ENCODE measurements at regions not wholly inside any gene's neighbourhood (a gene's known extent, or its start where the extent isn't known, plus 50 kb on each side); places are given as distances from the start of the nearest gene placed in this dataset.
A peak's percentile ranks its signal among the peaks of the same experiment; 100 is the strongest.

DNA sequence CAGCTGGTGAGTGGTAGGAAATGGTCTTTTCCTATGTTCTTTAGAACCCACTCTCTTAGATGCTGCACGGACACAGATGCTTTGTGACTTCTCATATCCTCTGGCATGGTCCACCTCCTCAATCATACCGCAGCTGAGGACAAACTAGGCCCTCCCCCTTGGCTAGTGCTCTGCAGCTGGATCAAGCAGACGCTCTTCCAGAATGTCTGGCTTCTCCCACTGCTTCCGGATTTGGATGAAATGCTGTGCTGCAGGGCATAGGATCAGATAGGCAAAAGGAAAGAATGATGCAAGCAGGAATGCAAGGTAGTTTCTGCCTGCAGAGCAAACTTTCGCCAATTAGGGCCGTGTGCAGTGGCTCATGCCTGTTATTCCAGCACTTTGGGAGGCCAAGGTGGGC is 75.7 kb upstream of the SLC4A7 start:
- H3K4me3 ChIP-seq: no peak overlapping the region
- peak overlapping the region in 4 of 10 donors; percentile 1 to 51 (median 24) for H3K27ac ChIP-seq
- intact Hi-C loops (cut with DNase I): loop anchor here in 1 of 10 donors (10.0 kb wide), 1 partner anchor 115 kb away; no protein-coding TSS in a partner anchor
- DNase-seq (peak in 1 of 2 donors; percentile 68), ATAC-seq (peak; percentile 77 to 89 (median 87))
- no peaks in the 10 kb centered on the region for H3K9me3 ChIP-seq
- peaks cover 0 to 32% (median 9%) of the 10 kb centered on the region in 9 donors for H3K4me1 ChIP-seq
- 32 to 41% methylated on average over 6 of the region's 6 CpGs for WGBS, 2 donors
- no peaks in the 10 kb centered on the region for H3K36me3 ChIP-seq
- TF ChIP-seq, protein P1, sequence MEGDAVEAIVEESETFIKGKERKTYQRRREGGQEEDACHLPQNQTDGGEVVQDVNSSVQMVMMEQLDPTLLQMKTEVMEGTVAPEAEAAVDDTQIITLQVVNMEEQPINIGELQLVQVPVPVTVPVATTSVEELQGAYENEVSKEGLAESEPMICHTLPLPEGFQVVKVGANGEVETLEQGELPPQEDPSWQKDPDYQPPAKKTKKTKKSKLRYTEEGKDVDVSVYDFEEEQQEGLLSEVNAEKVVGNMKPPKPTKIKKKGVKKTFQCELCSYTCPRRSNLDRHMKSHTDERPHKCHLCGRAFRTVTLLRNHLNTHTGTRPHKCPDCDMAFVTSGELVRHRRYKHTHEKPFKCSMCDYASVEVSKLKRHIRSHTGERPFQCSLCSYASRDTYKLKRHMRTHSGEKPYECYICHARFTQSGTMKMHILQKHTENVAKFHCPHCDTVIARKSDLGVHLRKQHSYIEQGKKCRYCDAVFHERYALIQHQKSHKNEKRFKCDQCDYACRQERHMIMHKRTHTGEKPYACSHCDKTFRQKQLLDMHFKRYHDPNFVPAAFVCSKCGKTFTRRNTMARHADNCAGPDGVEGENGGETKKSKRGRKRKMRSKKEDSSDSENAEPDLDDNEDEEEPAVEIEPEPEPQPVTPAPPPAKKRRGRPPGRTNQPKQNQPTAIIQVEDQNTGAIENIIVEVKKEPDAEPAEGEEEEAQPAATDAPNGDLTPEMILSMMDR (IDR thresholded peaks at IDR 0.05): no peak
- H3K27me3 ChIP-seq: no peaks in the 10 kb centered on the region

DNA sequence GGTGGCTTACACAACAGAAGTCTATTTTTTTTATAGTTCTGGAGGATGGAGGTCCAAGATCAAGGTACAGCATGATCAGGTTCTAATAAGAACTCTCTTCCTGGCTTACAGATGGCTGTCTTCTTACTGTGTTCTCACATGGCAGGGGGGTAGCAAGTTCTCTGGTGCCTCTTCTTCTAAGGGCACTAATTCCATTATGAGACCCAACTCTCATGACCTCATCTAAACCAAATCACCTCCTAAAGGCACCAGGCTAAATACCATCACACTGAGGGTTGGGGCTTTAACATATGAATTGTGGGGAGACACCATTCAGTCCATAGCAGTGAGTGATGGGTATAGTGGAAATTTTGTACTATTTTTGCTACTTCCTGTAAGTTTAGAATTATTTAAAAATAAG is 75.2 kb upstream of the SLC4A7 start:
- Histone ChIP-seq H3K36me3 (no peaks in the 10 kb centered on the region), H3K27me3 (no peaks in the 10 kb centered on the region), H3K4me1 (peaks cover 0 to 34% (median 9%) of the 10 kb centered on the region in 9 donors), H3K4me3 (no peak overlapping the region), H3K27ac (peak overlapping the region in 5 of 10 donors; percentile 1 to 51 (median 17)), H3K9me3 (no peaks in the 10 kb centered on the region)
- TF ChIP-seq, protein P1 (IDR thresholded peaks at IDR 0.05): no peak
- ATAC-seq (no peak), DNase-seq (no peak)
- intact Hi-C loops (cut with DNase I): no loop called here

DNA sequence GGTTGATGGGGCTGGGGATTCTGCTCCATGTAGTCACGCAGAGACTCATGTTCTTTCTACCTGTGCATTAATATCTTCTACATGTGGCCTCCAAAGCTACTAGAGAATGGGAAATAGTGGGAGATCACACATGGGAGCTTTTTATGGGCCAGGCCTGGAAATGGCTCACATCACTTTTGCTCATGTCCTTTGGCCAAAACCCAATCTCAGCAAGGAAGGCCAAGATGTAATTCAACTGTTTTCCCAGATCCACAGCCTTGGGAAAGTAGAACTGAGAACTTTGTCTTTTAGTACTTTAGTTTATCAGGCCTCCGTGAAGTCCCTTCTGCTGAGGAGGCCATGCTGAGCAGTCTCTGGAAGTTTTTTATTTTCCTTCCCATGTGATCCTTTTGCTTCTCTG is 73.2 kb upstream of the SLC4A7 start:
- ATAC-seq: peak in 5 of 8 donors; percentile 11 to 56 (median 34)
- WGBS, 2 donors: 81 to 82% methylated on average over 2 of the region's 2 CpGs
- intact Hi-C loops (cut with DNase I): no loop called here

DNA sequence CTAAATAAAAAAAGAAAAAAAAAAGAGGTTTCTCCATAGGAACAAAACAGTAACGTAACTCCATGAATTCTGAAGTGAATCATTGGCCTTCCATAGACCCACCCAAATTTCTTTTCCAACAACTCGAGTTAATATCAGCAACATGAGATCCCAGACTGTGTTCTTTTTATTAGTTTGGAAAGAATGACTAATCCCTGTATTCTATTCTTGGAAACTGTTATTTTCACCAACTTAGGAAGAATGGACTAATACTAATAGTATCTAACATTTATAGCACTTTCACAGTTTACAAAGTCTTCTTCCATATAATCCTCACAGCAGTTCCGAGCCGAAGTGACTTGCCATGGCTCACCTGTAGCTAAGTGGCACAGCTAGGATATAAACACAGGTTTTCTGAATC is 72.7 kb upstream of the SLC4A7 start:
- DNase-seq (no peak), ATAC-seq (peak; percentile 26 to 71 (median 62))
- H3K36me3 ChIP-seq: no peaks in the 10 kb centered on the region
- H3K4me3 ChIP-seq: no peak overlapping the region
- no peaks in the 10 kb centered on the region for H3K27me3 ChIP-seq
- intact Hi-C loops (cut with DNase I): no loop called here
- TF ChIP-seq, protein P1 (IDR thresholded peaks at IDR 0.05): no peak
- peaks cover 0 to 43% (median 9%) of the 10 kb centered on the region in 9 donors for H3K4me1 ChIP-seq
- peak overlapping the region in 9 of 10 donors; percentile 14 to 80 (median 71) for H3K27ac ChIP-seq
- H3K9me3 ChIP-seq: no peaks in the 10 kb centered on the region
- 79 to 80% methylated on average over 4 of the region's 4 CpGs for WGBS, 2 donors

More for the DNA sequence above, 73.2 kb upstream of the SLC4A7 start:
- H3K4me1 ChIP-seq: peaks cover 0 to 43% (median 9%) of the 10 kb centered on the region in 9 donors
- H3K4me3 ChIP-seq: no peak overlapping the region
- TF ChIP-seq, protein P1 (IDR thresholded peaks at IDR 0.05): no peak
- no peaks in the 10 kb centered on the region for H3K9me3 ChIP-seq
- no peak for DNase-seq
- no peaks in the 10 kb centered on the region for H3K27me3 ChIP-seq
- H3K36me3 ChIP-seq: no peaks in the 10 kb centered on the region
- peak overlapping the region; percentile 1 to 80 (median 70) for H3K27ac ChIP-seq
